HEK293 (cell line): ENCODE measurements at regions not wholly inside any gene's neighbourhood (a gene's known extent, or its start where the extent isn't known, plus 50 kb on each side); places are given as distances from the start of the nearest gene placed in this dataset.

Experiments used
- CTCF ChIA-PET: fragments of 350-600 bp; formaldehyde crosslinking; extraction: SDS; loops from one replicate; lab custom pipeline; 2021; ENCODE audit warnings: antibody characterized with exemption; lab: Yijun Ruan, JAX
- POLR2A ChIA-PET: fragments of 300-600 bp; formaldehyde crosslinking; extraction: SDS; loops from one replicate; lab custom pipeline; 2020; ENCODE audit warnings: antibody characterized with exemption, inconsistent platforms; lab: Yijun Ruan, JAX
- H3K27ac ChIP-seq: fragments of 200-500 bp; sonication (Bioruptor generic); 2 replicates; pipeline ENCODE4 v1.5.1; 2014; ENCODE audit warnings: low read depth, low read length, control low read depth, inconsistent platforms; ENCODE audit errors: extremely low read depth
- H3K36me3 ChIP-seq, 2 experiments: fragments of 200-500 bp in 1 of 2; sonication (Bioruptor generic) in 1 of 2; 1 replicate in 1 of 2; 2 replicates in 1 of 2; pipeline ENCODE4 v1.5.1; 2014 to 2017; ENCODE audit warnings: inconsistent platforms in 2 of 2, low read length in 2 of 2; ENCODE audit not compliant: control insufficient read depth in 2 of 2, insufficient read depth in 1 of 2
- H3K4me1 ChIP-seq: fragments of 200-500 bp; sonication (Bioruptor generic); 2 replicates; pipeline ENCODE4 v1.5.1; 2014; ENCODE audit warnings: mild to moderate bottlenecking, low read length, inconsistent platforms; ENCODE audit not compliant: control insufficient read depth, insufficient read depth
- H3K4me3 ChIP-seq: 2 replicates; pipeline ENCODE4 v1.5.1; 2011; ENCODE audit warnings: low read depth, mild to moderate bottlenecking, control low read depth, low read length, moderate library complexity
- H3K9me3 ChIP-seq: fragments of 200-500 bp; sonication (Bioruptor generic); 2 replicates; pipeline ENCODE4 v1.5.1; 2014; ENCODE audit warnings: low read depth, low read length, inconsistent platforms; ENCODE audit not compliant: control insufficient read depth, insufficient read depth
- KLF9 ChIP-seq: fragments of 450-650 bp; formaldehyde crosslinking; IDR thresholded peaks from 2 replicates; pipeline ENCODE4 v1.5.1; 2016; ENCODE audit warnings: missing biosample characterization, missing genetic modification characterization, low read depth
- PRDM1 ChIP-seq: fragments of 450-650 bp; formaldehyde crosslinking; IDR thresholded peaks from 2 replicates; pipeline ENCODE4; 2016; ENCODE audit warnings: missing biosample characterization, missing genetic modification characterization
- SCRT2 ChIP-seq: fragments of 450-650 bp; formaldehyde crosslinking; IDR thresholded peaks from 2 replicates; pipeline ENCODE4 v1.5.1; 2016; ENCODE audit warnings: missing biosample characterization, missing genetic modification characterization
- ZFP37 ChIP-seq: fragments of 450-650 bp; formaldehyde crosslinking; IDR thresholded peaks from 2 replicates; pipeline ENCODE4 v1.5.1; 2016; ENCODE audit warnings: missing biosample characterization, missing genetic modification characterization
- ZIC2 ChIP-seq: fragments of 450-650 bp; formaldehyde crosslinking; IDR thresholded peaks from 2 replicates; pipeline ENCODE4 v1.5.1; 2016; ENCODE audit warnings: missing biosample characterization, missing genetic modification characterization
- ZNF366 ChIP-seq: fragments of 450-650 bp; formaldehyde crosslinking; conservative IDR thresholded peaks from 2 replicates; pipeline ENCODE4 v1.5.1; 2016; ENCODE audit warnings: missing biosample characterization, missing genetic modification characterization
- ZNF510 ChIP-seq: fragments of 450-650 bp; formaldehyde crosslinking; IDR thresholded peaks from 2 replicates; pipeline ENCODE4 v1.5.1; 2018; ENCODE audit warnings: mild to moderate bottlenecking, missing genetic modification characterization, missing biosample characterization; ENCODE audit not compliant: insufficient replicate concordance
- ZNF560 ChIP-seq: fragments of 450-650 bp; formaldehyde crosslinking; IDR thresholded peaks from 2 replicates; pipeline ENCODE4 v1.5.1; 2017; ENCODE audit warnings: missing biosample characterization, missing genetic modification characterization, borderline replicate concordance
- TF ChIP-seq, protein P1 (sequence below): fragments of 450-650 bp; formaldehyde crosslinking; IDR thresholded peaks from 2 replicates; pipeline ENCODE4 v1.5.1; 2017; ENCODE audit warnings: missing biosample characterization, missing genetic modification characterization
- TF ChIP-seq, protein P2 (sequence below): fragments of 450-650 bp; formaldehyde crosslinking; IDR thresholded peaks from 2 replicates; pipeline ENCODE4 v1.5.1; 2017; ENCODE audit warnings: missing biosample characterization, missing genetic modification characterization
- TF ChIP-seq, protein P3 (sequence below): fragments of 450-650 bp; formaldehyde crosslinking; IDR thresholded peaks from 2 replicates; pipeline ENCODE4 v1.5.1; 2016; ENCODE audit warnings: missing biosample characterization, missing genetic modification characterization

DNA sequence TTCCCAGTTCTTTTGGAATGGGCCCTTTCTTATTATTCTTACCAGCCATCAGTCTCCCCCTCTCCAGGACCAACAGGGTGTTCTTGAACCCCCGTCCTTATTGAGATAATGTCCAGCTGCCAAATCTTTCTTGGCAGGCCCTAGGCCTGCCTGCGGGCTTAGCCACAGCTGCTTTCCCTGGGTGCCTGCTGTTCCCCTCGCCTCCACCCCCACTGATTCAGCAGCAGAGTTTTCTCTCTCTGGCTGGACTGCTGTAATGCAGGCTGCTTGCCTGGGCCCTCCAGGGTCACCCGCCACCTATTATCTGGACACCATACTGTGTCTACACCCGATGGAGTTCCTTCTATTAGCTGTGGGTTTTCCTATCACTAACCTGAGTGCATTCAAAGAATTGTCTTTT, 395.4 kb upstream of the ATP5MC3 start (continued):
- TF ChIP-seq, protein P1, sequence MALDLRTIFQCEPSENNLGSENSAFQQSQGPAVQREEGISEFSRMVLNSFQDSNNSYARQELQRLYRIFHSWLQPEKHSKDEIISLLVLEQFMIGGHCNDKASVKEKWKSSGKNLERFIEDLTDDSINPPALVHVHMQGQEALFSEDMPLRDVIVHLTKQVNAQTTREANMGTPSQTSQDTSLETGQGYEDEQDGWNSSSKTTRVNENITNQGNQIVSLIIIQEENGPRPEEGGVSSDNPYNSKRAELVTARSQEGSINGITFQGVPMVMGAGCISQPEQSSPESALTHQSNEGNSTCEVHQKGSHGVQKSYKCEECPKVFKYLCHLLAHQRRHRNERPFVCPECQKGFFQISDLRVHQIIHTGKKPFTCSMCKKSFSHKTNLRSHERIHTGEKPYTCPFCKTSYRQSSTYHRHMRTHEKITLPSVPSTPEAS, result no peak
- peak; percentile 89 for TF ChIP-seq ZIC2

DNA sequence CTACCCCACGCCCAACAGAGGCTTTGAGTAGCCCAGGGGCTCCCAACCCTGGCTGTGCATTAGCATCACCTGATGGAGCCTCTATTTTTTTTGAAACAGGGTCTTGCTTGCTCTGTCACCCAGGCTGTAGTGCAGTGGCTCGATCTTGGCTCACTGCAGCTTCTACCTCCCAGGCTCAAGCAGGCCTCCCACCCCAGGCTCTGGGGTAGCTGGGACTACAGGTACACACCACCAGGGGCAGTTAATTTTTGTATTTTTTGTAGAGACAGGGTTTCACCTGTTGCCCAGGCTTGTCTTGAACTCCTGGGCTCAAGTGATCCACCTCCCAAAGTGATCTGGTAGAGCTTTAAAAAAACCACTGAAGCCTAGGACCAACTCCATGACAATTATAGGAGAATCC, 394.8 kb upstream of the ATP5MC3 start:
- Histone ChIP-seq H3K4me3 (no peak overlapping the region), H3K27ac (no peak overlapping the region; the same call in 1 of the 2 replicates), H3K9me3 (no peaks in the 10 kb centered on the region), H3K4me1 (peaks cover 8% of the 10 kb centered on the region), H3K36me3 (no peaks in the 10 kb centered on the region)
- ChIA-PET CTCF (interaction anchor here (0.6 to 1.1 kb wide), 3 partner anchors 18 to 209 kb away, joined by 3 read pairs; no protein-coding TSS in a partner anchor), POLR2A (no interaction called here)
- no peak for TF ChIP-seq KLF9
- peak; percentile 77 for TF ChIP-seq SCRT2

DNA sequence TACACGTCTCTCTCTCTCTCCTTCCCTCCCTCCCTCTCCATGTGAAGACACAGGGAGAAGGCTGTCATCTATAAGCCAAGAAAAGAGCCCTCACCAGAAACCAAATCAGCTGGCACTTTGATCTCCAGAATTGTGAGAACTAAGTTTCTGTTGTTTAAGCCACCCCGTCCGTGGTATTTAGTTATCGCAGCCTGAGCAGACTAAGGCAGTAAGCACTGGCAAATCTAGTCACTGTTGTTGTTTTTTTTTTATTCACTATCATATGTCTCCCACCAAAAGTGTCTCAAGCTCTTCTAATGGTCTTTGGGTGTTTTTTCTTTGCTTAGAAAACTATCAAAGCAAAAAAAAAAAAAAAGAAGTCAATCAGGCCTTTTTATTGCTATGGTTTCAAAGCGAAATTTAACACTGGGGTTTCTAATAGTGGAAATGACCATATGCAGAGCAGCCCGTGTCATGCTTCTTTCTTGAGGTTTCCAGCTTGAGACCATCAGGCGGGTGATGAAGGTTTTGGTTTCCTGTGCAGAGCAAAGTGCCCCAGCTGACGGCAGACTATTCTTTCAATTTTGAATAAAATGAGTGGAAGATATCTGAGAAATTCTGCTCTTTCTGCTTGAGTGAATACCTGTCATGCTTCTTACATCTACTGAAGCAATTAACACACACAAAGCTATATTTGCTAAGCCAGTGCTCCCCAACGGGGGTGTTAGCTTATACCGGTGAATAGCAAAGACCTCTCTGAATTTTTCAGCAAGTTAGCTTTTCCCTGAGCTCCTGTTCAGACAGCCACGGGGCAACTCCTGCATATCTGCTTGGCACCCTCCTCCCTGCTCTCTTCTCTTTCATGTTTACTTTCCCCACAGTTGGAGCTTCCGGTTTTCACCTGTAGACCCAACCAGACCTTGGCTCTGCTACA, 394.1 kb upstream of the ATP5MC3 start:
- Histone ChIP-seq H3K4me3 (no peak overlapping the region), H3K36me3 (no peaks in the 10 kb centered on the region), H3K27ac (no peak overlapping the region), H3K4me1 (peaks cover 8% of the 10 kb centered on the region), H3K9me3 (no peaks in the 10 kb centered on the region)
- ChIA-PET CTCF (interaction anchor here (0.6 to 1.1 kb wide), 3 partner anchors 36 to 551 kb away, joined by 3 to 4 read pairs (median 3); no protein-coding TSS in a partner anchor), POLR2A (no interaction called here)
- TF ChIP-seq, protein P2, sequence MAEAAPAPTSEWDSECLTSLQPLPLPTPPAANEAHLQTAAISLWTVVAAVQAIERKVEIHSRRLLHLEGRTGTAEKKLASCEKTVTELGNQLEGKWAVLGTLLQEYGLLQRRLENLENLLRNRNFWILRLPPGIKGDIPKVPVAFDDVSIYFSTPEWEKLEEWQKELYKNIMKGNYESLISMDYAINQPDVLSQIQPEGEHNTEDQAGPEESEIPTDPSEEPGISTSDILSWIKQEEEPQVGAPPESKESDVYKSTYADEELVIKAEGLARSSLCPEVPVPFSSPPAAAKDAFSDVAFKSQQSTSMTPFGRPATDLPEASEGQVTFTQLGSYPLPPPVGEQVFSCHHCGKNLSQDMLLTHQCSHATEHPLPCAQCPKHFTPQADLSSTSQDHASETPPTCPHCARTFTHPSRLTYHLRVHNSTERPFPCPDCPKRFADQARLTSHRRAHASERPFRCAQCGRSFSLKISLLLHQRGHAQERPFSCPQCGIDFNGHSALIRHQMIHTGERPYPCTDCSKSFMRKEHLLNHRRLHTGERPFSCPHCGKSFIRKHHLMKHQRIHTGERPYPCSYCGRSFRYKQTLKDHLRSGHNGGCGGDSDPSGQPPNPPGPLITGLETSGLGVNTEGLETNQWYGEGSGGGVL, result no peak
- TF ChIP-seq ZNF366 (tag by site-specific recombination) (0 out of 2 replicates have a peak, but pooled peaks have one; percentile 26), ZNF560 (tag by site-specific recombination) (no peak), ZNF510 (tag by site-specific recombination) (no peak)

DNA sequence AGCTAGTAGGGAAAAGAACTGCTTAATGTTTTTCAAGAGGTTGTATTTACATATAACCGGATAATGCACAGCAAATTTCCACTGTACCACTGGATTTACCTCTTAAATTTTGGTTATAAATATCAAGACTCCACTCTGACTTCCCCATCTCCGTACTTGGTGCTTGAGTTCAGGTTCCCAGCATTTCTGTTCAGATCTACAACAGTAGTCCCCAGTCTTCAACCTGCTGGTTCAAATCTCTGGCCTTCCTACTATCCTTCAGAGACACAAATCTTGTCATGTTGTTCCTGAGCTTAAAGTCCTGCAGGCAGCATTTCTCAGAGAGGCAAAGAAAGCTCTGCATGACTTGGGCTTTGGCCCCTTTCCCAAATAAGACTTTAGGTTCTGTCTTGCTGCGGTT, 392.6 kb upstream of the ATP5MC3 start:
- no peaks in the 10 kb centered on the region for H3K9me3 ChIP-seq
- CTCF ChIA-PET, result interaction anchor here (0.9 kb wide), 1 partner anchor 11 kb away, joined by 6 read pairs; no protein-coding TSS in a partner anchor
- peak; percentile 94 for TF ChIP-seq ZFP37 (tag by site-specific recombination)
- no peak for TF ChIP-seq PRDM1 (tag by site-specific recombination)
- TF ChIP-seq, protein P3, sequence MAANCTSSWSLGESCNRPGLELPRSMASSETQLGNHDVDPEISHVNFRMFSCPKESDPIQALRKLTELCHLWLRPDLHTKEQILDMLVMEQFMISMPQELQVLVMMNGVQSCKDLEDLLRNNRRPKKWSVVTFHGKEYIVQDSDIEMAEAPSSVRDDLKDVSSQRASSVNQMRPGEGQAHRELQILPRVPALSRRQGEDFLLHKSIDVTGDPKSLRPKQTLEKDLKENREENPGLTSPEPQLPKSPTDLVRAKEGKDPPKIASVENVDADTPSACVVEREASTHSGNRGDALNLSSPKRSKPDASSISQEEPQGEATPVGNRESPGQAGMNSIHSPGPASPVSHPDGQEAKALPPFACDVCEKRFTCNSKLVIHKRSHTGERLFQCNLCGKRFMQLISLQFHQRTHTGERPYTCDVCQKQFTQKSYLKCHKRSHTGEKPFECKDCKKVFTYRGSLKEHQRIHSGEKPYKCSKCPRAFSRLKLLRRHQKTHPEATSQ (tag by site-specific recombination), result no peak
- no peak overlapping the region for H3K27ac ChIP-seq
- H3K4me3 ChIP-seq, result no peak overlapping the region
- no peaks in the 10 kb centered on the region for H3K36me3 ChIP-seq
- peaks cover 8% of the 10 kb centered on the region for H3K4me1 ChIP-seq
- POLR2A ChIA-PET, result no interaction called here
